ENCODE measurements at regions not wholly inside any gene's neighbourhood (a gene's known extent, or its start where the extent isn't known, plus 50 kb on each side); places are given as distances from the start of the nearest gene placed in this dataset.

DNA sequence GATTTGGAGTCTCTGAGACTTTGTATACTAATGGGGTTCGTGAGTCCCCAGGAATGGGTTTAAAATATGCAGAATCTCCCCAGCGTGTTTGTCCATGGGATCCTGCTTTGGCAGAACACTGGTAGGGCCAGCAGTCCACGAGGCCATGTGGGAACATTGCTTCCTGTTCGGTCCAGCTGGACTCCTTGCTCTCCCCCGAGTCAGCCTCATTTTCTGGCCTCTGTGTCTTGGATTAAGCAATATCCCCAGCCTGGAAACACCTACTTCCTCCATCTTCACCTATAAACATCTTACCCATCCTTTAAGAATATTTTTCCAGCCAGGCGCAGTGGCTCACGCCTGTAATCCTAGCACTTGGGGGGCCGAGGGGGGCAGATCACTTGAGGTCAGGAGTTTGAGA lies 142.4 kb downstream of the NAV1 start:
- TF ChIP-seq, protein P1, sequence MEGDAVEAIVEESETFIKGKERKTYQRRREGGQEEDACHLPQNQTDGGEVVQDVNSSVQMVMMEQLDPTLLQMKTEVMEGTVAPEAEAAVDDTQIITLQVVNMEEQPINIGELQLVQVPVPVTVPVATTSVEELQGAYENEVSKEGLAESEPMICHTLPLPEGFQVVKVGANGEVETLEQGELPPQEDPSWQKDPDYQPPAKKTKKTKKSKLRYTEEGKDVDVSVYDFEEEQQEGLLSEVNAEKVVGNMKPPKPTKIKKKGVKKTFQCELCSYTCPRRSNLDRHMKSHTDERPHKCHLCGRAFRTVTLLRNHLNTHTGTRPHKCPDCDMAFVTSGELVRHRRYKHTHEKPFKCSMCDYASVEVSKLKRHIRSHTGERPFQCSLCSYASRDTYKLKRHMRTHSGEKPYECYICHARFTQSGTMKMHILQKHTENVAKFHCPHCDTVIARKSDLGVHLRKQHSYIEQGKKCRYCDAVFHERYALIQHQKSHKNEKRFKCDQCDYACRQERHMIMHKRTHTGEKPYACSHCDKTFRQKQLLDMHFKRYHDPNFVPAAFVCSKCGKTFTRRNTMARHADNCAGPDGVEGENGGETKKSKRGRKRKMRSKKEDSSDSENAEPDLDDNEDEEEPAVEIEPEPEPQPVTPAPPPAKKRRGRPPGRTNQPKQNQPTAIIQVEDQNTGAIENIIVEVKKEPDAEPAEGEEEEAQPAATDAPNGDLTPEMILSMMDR (IDR thresholded peaks at IDR 0.05 in 2 of 3, conservative IDR thresholded peaks at IDR 0.05 in 1 of 3; ENCODE audit: borderline replicate concordance in 1 of 3, insufficient read depth in 1 of 3, low read depth in 2 of 3, low read length in 2 of 3): no peak
- TF ChIP-seq POLR2AphosphoS5 (IDR thresholded peaks at IDR 0.05; ENCODE audit: low read depth, low read length): no peak
- no peak for TF ChIP-seq YY1 (IDR thresholded peaks at IDR 0.05; ENCODE audit: extremely low read depth, insufficient replicate concordance, low read depth, low read length)
- TF ChIP-seq JUND (IDR thresholded peaks at IDR 0.05): no peak
- TF ChIP-seq SIN3A (IDR thresholded peaks at IDR 0.05; ENCODE audit: low read depth): no peak
- no peak for TF ChIP-seq EZH2phosphoT487 (IDR thresholded peaks at IDR 0.05; ENCODE audit: borderline replicate concordance)
- no peak for TF ChIP-seq POLR2A (IDR thresholded peaks at IDR 0.05; ENCODE audit: borderline replicate concordance, extremely low read depth, insufficient read depth, insufficient read length)
- no peak for TF ChIP-seq EZH2 (IDR thresholded peaks at IDR 0.05)
- TF ChIP-seq RAD21 (IDR thresholded peaks at IDR 0.05; ENCODE audit: low read depth): no peak
- TF ChIP-seq, protein P2, sequence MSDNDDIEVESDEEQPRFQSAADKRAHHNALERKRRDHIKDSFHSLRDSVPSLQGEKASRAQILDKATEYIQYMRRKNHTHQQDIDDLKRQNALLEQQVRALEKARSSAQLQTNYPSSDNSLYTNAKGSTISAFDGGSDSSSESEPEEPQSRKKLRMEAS (IDR thresholded peaks at IDR 0.05): no peak
- TF ChIP-seq FOSL1 (IDR thresholded peaks at IDR 0.05; ENCODE audit: low read depth): no peak
- TF ChIP-seq, protein P3, sequence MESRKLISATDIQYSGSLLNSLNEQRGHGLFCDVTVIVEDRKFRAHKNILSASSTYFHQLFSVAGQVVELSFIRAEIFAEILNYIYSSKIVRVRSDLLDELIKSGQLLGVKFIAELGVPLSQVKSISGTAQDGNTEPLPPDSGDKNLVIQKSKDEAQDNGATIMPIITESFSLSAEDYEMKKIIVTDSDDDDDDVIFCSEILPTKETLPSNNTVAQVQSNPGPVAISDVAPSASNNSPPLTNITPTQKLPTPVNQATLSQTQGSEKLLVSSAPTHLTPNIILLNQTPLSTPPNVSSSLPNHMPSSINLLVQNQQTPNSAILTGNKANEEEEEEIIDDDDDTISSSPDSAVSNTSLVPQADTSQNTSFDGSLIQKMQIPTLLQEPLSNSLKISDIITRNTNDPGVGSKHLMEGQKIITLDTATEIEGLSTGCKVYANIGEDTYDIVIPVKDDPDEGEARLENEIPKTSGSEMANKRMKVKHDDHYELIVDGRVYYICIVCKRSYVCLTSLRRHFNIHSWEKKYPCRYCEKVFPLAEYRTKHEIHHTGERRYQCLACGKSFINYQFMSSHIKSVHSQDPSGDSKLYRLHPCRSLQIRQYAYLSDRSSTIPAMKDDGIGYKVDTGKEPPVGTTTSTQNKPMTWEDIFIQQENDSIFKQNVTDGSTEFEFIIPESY (IDR thresholded peaks at IDR 0.05; ENCODE audit: extremely low read depth, insufficient replicate concordance, low read length): no peak
